GM21528 (cell line): ENCODE measurements at regions not wholly inside any gene's neighbourhood (a gene's known extent, or its start where the extent isn't known, plus 50 kb on each side); places are given as distances from the start of the nearest gene placed in this dataset.
"Not testable (repeated sequence)": the region's sequence is repeated elsewhere in the genome, so short reads cannot be mapped to it uniquely, and the experiment has no call there.

Source experiments
- ATAC-seq: cut with Tn5 transposase; IDR thresholded peaks from one replicate; pipeline ENCODE4 v1.9.1; 2021; ENCODE audit warnings: mild to moderate bottlenecking, moderate library complexity; ENCODE audit not compliant: unreplicated experiment, low FRiP score

- ATAC-seq = no peak
These were observed 50.8 kb upstream of the MBOAT1 start for GRCh38 chr6:20263059-20263458.

GRCh38 chr6:20265842-20266241 is 53.6 kb upstream of the MBOAT1 start:
- no peak for ATAC-seq

DNA sequence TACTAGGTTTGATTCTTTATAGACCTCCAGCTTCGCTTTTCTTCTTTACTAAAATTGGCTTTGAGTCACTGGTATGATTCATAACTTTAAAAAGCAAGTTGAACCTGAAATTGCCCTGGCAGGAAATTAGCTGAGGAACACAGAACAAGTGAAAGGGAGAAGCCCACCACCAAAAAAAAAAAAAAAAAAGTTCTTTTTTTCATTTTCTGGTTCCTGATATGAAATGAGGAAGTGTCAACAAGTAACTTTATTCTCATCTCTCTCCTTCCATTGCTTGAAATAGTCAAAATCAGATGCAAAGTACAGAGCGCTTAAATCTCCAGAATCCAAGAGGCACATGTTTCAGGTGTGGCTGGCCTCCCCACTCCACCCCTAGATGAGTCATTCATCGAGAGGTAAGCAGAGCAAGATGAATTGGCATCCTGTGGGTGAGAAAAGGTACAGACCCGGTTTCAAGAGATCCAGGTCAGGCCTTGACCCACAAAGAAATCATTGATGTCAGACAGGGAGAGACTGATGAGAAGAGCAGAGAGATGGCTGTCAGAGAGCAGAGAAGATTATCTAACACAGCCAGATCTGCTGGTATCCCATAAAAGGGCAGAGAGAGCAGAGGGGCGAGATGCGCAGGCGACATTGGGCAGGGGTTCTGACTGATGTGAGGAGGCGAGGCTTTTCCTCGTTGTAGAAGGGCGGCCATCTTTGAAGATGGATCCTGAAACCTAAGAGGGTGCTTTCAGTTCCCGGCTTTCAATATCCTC is 54.8 kb upstream of the MBOAT1 start:
- ATAC-seq = peak; percentile 73

DNA sequence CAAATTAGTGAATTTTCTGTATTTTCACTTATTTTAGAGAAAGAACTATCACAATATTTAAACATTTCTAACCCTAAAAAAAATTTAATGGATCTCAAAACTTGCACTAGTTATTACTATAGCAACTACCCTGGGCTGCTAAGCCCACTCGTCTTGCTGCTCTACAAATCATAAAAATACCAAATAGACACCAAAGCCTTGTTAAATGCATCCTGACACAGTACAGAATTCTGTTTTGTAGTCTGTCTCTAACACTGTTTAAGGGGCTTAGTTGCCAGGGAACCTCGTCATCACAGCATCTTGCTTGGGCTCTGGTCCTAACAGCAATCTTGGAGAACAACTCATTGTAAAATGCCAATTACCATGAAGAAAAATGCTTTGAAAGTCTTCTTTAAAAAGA is 56.9 kb upstream of the MBOAT1 start:
- ATAC-seq = no peak

- no peak for ATAC-seq
These were observed 59.5 kb upstream of the MBOAT1 start for GRCh38 chr6:20271818-20272217.

DNA sequence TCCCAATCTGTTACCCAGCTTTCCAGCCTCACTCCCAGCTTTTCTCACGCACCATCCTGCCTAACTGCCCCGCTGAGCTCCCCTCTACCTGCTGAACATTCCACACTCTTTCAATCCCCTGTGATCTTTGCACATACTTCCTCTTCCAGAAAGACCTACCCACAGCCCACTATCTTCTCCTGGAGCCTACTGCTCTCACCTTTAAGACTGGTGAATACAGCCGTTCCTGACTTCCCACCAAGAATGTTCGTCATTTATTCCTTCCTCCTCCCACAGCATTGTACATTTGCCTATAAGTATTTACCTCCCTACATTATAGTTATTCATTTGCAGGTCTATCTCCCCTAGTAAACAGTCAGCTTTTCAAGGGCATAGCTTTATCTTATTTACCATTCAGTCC is 61.9 kb upstream of the MBOAT1 start:
- no peak for ATAC-seq

DNA sequence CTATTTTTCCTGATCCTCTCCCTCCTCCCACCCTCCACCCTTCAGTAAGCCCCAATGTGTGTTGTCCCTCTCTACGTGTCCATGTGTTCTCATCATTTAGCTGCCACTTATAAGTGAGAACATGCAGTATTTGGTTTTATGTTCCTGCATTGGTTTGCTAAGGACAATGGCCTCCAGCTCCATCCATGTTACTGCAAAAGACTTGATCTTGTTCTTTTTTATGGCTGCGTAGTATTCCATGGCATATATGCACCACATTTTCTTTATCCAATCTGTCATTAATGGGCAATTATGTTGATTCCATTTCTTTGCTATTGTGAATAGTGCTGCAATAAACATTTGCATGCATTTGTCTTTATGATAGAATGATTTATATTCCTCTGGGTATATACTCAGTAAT is 63.6 kb upstream of the MBOAT1 start:
- ATAC-seq = not testable (repeated sequence)

DNA sequence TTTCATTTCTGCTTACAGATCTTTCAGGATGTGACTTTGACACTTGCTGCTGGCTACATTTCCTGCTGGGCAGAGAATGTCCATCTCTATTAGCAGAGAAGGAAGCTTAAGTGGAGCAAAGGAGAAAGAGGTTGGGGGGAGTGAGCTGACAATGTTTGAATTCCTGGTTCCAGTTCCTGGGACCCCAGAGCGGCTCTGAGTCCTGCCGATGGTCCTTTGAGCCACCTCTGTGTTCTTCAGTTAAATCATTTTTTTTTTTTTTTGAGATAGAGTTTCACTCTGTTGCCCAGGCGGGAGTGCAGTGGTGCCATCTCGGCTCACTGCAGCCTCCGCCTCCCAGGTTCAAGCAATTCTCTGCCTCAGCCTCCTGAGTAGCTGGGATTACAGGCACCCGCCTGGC is 65.5 kb upstream of the MBOAT1 start:
- ATAC-seq = not testable (repeated sequence)

DNA sequence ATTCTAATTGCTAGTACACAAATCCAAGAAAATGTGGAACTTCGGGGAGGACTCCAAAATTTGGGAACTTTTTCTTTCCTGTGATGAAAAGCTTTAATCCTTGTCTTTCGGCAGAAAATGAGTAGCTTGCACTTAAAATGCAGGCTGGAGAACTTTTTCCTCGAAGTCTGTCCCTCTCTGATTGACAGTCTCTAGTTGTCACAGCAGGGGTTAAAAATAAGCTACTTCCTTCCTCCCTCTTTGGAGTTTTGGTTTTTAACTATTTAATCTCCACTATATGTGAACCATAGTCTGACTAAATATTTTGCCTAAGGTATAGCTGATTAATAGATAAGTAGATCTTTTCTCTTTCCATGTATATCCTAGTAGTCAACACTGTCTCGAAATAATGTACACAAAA is 66.8 kb upstream of the MBOAT1 start:
- ATAC-seq = no peak

- no peak for ATAC-seq
These were observed 67.5 kb upstream of the MBOAT1 start for GRCh38 chr6:20279608-20280287.

- ATAC-seq = no peak
These were observed 68.0 kb upstream of the MBOAT1 start for GRCh38 chr6:20280288-20280621.

- ATAC-seq = no peak
These were observed 72.4 kb upstream of the MBOAT1 start for GRCh38 chr6:20284672-20285071.

DNA sequence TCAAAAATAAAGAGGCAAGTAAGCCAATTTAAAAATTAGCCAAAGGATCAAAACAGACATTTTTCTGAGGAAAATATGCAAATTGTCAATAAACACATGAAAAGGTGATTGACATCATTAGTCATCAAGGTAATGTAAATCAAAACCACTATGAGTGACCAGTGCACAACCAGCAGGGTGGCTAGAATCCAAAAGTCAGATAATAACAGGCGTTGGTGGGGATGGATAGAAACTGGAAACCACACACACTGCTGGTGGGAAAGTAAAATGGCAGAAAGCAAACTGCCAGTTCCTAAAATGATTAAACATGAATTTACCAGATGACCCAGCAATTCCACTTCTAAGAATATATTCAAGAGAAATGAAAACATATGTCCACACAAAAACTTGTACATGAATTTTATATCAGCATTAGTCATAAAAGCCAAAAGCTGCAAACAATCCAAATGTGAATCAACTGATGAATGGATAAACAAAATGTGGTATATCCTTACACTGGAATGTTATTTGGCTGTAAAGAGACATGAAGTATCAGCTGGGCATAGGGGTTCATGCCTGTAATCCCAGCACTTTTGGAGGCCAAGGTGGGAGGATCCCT is 74.8 kb upstream of the MBOAT1 start:
- ATAC-seq = no peak

DNA sequence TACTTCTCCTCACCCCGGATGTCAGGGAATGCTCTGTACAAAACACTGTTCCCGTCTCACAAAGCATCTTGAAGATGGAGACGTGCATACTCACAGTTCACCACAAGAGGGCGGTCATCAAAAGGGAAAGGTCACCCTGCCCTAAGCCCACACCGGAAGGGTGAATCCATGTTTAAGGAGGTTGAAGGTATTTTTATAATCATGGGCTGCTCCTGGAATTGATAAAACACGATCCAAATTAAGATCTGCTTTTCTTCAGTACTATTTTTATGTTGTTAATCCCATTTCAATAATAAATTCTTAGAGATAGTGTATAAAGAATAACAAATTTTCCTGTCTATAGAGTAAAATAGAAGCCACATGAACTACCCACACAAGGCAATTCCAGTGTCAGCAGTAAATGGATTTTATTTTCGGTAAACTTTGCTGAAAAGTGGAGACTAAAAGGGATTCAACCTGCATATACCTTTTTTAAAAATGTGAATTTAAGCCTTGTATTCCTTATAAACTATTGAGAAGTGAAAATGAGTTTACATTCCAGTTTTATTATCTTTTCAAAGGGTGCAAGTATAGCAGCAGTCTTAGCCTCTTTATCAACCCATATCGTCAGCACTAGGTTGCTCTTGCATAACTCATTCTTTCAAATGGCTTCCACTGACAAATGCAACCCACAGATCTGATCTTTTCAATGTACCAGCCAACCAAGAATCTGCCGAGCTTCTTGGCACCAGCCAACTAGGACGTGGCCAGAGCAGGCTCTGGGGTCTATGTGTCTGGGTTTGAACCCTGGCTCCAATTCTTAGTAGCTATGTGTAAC is 79.7 kb upstream of the MBOAT1 start:
- peak; percentile 89 for ATAC-seq

DNA sequence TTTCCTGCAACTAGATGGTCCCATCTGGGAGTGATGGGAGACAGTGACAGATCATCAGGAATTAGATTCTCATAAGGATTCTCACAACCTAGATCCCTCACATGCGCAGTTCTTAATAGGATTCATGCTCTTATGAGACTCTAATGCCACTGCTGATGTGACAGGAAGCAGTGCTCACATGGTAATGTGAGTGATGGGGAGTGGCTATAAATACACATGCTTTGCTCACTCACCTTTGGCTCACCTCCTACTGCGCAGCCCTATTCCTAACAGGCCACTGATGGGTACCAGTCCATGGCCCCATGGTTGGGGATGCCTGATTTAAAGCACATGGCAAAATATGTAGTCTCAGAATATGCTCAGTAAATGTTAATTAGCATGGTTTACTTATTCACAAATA is 80.6 kb upstream of the MBOAT1 start:
- ATAC-seq = no peak

- no peak for ATAC-seq
These were observed 89.0 kb upstream of the MBOAT1 start for GRCh38 chr6:20301256-20301655.

GRCh38 chr6:20302168-20302567 is 89.9 kb upstream of the MBOAT1 start:
- no peak for ATAC-seq

DNA sequence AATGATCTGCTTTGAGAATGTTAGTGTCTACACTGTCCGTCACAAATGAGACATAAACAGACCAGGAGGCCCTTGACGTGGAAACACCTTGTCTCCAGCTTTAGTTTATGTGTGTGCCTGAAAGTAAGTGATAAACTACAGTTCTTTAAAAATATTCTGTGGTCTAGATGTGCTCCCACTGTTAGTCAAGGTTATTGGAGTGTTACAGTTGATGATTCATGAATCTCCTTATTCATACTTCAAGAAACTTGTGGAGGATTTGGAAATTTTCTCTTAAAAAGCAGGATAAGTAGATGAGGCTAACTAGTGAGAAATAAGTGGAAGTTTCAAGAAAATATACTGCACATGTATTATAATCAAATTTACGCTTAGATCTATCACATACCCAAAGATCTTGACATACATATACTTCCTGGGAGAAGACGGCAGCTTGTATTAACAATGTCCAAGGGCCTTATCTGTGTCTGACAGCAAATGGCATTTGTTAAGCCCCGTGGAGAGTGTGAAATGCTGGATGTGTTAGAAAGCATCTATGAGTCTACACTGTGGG is 90.5 kb upstream of the MBOAT1 start:
- ATAC-seq = no peak

DNA sequence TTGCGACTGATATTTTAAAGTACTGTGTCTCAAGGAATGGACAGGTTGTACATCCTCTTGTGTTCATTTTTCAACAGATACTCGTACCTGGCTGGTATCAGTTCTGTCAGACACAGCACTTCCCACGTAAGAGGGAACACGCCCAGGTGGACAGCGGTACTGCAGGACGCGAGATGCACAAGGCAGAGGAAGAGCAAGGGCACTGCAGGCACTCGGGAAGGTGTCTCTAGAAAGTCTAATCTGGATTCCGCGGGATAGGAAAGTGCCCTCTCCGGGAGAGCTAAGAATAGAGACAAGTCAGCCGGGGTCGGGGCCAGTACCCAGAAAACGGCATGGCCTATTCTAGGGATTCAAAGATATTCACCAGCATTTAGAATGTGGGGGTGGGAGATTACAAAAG is 94.2 kb upstream of the MBOAT1 start:
- ATAC-seq = no peak

DNA sequence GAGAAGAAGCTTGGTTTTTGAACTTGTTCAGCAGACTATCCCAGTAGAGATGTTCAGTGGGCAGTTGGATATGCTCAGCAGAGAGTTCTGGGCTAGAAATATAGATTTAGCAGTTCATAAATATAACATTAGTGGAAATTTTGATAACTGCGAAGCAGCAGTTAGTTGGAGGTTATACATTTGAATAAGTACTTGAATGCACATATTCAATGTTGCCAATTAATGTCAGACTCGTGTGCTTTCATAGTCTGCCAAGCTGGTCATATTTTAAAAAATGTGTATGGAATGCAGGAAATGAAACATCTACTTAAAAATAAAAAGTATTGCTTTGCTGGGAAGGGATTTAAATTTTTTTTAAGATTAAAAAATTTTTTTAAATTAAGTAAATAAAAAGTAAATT is 92.5 kb upstream of the E2F3 start:
- ATAC-seq = no peak

DNA sequence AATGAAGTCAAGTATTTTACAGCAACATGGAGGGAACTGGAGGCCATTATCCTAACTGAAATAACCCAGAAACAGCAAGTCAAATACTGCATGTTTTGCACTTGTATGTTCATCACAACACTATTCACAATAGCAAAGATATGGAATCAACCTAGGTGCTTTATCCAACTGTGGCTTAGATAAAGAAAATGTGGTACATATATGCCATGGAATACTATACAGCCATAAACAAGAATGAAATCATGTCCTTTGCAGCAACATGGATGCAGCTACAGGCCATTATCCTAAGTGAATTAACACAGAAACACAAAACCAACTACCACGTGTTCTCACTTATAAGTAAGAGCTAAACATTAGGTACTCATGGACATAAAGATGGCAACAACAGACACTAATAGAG is 91.5 kb upstream of the E2F3 start:
- ATAC-seq = no peak
